ENCODE measurements at regions not wholly inside any gene's neighbourhood (a gene's known extent, or its start where the extent isn't known, plus 50 kb on each side); places are given as distances from the start of the nearest gene placed in this dataset.
"Not testable (repeated sequence)": the region's sequence is repeated elsewhere in the genome, so short reads cannot be mapped to it uniquely, and the experiment has no call there.

DNA sequence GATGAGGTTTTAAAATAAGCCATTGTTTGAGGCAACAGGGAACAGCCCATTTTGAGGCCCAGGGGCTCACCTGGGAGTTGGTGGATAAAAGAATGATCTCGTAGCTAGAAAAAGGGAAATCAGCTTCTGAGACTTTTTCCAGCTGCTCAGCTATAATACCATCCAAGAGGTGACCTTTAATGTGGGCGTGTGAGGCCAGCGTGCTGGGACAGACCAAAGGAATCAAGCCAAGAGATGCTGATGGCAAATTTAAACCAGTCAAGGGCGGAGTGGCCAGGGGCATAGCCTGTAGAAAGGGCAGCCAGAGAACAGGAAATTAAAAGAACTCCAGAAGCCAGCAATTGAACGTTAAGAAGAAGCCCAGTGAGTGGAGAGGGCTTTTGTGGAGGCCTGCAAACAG lies 132.6 kb downstream of the IER5 start:
- H3K4me1 ChIP-seq = no peaks in the 10 kb centered on the region
- peaks cover 0 to 8% of the 10 kb centered on the region in 2 donors for H3K9me3 ChIP-seq
- intact Hi-C loops (cut with DNase I) = no loop called here
- H3K36me3 ChIP-seq = no peaks in the 10 kb centered on the region
- H3K27ac ChIP-seq = no peak overlapping the region
- no peaks in the 10 kb centered on the region for H3K27me3 ChIP-seq
- no peak for DNase-seq
- no peak overlapping the region for H3K4me3 ChIP-seq
- TF ChIP-seq, protein P1, sequence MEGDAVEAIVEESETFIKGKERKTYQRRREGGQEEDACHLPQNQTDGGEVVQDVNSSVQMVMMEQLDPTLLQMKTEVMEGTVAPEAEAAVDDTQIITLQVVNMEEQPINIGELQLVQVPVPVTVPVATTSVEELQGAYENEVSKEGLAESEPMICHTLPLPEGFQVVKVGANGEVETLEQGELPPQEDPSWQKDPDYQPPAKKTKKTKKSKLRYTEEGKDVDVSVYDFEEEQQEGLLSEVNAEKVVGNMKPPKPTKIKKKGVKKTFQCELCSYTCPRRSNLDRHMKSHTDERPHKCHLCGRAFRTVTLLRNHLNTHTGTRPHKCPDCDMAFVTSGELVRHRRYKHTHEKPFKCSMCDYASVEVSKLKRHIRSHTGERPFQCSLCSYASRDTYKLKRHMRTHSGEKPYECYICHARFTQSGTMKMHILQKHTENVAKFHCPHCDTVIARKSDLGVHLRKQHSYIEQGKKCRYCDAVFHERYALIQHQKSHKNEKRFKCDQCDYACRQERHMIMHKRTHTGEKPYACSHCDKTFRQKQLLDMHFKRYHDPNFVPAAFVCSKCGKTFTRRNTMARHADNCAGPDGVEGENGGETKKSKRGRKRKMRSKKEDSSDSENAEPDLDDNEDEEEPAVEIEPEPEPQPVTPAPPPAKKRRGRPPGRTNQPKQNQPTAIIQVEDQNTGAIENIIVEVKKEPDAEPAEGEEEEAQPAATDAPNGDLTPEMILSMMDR (IDR thresholded peaks at IDR 0.05) = no peak
- no peak for ATAC-seq

DNA sequence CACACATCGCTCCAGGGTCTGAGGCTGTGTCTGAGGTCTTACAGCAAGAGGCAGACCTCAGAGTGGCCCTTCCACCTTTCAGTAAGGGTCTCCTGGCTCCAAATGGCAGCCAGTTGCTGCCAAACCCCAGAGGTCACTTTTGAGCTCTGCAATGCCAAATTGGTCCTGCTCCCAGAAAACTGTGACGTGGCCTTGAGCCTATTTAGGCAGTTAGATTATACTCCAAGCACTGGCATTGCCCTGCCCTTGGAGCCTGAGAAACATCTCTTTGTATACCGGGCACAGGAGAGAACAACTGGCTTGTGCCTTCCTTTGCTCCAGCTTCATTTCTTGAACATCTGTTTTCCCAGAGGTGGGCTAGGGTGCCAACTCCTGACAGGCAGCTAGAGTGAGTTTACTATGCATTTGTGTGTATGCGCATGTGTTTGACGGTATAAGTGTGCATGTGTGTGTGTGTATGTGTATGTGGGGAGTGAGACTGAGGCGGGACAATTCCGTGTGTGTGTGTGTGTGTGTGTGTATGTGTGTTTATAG lies 134.5 kb downstream of the IER5 start:
- no peaks in the 10 kb centered on the region for H3K27me3 ChIP-seq
- no peaks in the 10 kb centered on the region for H3K4me1 ChIP-seq
- intact Hi-C loops (cut with DNase I) = no loop called here
- DNase-seq (no peak), ATAC-seq (no peak)
- H3K4me3 ChIP-seq = no peak overlapping the region
- no peaks in the 10 kb centered on the region for H3K36me3 ChIP-seq
- no peak overlapping the region for H3K27ac ChIP-seq
- H3K9me3 ChIP-seq = peaks cover 0 to 13% of the 10 kb centered on the region in 2 donors
- TF ChIP-seq, protein P1 (IDR thresholded peaks at IDR 0.05) = no peak

DNA sequence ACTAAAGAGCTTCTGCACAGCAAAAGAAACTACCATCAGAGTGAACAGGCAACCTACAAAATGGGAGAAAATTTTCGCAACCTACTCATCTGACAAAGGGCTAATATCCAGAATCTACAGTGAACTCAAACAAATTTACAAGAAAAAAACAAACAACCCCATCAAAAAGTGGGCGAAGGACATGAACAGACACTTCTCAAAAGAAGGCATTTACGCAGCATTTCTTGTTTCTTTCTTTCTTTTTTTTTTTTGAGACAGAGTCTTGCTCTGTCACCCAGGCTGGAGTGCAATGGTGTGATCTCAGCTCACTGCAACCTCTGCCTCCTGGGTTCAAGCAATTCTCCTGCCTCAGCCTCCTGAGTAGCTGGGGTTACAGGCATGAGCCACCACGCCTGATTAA lies 138.2 kb downstream of the IER5 start:
- H3K4me1 ChIP-seq; H3K27ac ChIP-seq; ATAC-seq; H3K4me3 ChIP-seq; H3K36me3 ChIP-seq; intact Hi-C loops (cut with DNase I); H3K27me3 ChIP-seq; DNase-seq: not testable (repeated sequence)
- H3K9me3 ChIP-seq = peaks cover 0 to 15% of the 10 kb centered on the region in 2 donors

DNA sequence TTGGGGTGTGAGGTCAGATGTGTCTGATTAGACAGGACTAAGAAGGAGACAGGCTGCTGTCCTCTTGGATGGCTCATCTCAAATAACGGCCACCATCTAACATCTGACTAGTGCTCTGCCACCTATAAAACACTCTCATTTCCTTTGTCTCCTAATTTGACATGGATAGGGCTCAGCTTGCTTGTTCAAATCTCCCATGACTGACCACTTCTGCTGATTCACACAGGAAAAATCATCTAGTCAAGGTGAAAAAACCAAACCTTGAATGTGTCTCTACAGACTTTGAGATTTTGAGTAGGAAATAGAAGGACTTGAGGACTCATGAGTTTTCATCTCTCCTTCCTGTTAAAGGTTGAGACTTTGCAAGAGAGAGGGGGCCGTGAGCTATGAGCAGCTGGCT lies 150.6 kb downstream of the IER5 start:
- TF ChIP-seq, protein P1 (IDR thresholded peaks at IDR 0.05) = no peak
- DNase-seq (no peak), ATAC-seq (no peak)
- H3K9me3 ChIP-seq = no peaks in the 10 kb centered on the region
- H3K27ac ChIP-seq = no peak overlapping the region
- no peaks in the 10 kb centered on the region for H3K36me3 ChIP-seq
- intact Hi-C loops (cut with DNase I) = no loop called here
- no peaks in the 10 kb centered on the region for H3K4me1 ChIP-seq
- H3K27me3 ChIP-seq = no peaks in the 10 kb centered on the region
- no peak overlapping the region for H3K4me3 ChIP-seq

DNA sequence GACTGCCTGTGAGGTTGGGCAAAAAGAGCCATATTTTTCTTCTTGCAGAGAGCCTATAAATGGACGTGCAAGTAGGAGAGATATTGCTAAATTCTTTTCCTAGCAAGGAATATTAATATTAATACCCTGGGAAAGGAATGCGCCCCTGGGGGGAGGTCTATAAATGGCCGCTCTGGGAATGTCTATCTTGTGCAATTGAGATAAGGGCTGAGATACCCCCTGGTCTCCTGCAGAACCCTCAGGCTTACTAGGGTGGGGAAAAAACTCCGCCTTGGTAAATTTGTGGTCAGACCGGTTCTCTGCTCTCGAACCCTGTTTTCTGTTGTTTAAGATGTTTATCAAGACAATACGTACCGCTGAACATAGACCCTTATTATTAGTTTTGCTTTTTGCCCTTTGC lies 157.8 kb downstream of the IER5 start:
- intact Hi-C loops (cut with DNase I); ATAC-seq: not testable (repeated sequence)

DNA sequence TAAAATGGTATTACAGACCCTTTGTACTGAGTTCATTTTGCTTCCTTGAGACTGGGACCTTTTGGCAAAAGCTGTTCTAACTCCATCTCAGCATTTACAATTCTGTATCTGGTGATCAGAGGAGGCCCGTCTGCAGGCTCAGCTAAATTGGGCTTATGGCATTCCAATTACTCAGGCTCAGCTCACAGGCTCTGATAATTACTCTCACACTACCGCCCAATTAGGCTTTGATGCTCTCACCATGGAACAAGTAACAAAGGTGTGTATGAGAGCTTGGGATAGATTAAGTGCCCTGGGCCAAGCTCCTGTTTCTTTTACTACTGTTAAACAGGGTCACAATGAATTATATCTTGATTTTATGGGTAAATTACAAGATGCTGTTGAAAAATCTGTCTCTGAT lies 159.9 kb downstream of the IER5 start:
- intact Hi-C loops (cut with DNase I); DNase-seq; ATAC-seq; H3K27me3 ChIP-seq; H3K4me1 ChIP-seq; H3K27ac ChIP-seq; H3K4me3 ChIP-seq; H3K36me3 ChIP-seq: not testable (repeated sequence)
- H3K9me3 ChIP-seq = peaks cover 0 to 21% of the 10 kb centered on the region in 2 donors

More for the DNA sequence above, 157.8 kb downstream of the IER5 start:
- H3K27me3 ChIP-seq, H3K4me3 ChIP-seq, H3K27ac ChIP-seq, H3K4me1 ChIP-seq, H3K36me3 ChIP-seq, DNase-seq: not testable (repeated sequence)
- peaks cover 0 to 21% of the 10 kb centered on the region in 2 donors for H3K9me3 ChIP-seq

DNA sequence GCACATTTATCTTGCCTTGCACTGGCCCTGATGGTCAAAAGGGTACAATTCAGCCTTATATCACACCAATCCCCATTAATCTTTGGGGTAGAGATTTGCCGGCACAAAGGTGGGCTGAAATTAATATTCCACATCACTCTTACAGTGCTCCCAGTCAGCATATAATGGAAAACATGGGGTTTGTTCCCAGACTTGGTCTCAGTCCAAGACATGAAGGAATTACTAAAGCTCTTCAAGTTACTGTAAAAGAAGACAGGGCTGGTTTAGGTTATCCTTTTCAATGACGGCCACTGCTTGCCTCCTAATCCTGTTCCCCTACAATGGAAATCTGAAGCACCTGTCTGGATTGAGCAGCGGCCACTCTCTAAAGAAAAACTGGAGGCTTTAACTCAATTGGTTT lies 160.7 kb downstream of the IER5 start:
- TF ChIP-seq, protein P1 (IDR thresholded peaks at IDR 0.05) = no peak
- H3K4me3 ChIP-seq = no peak overlapping the region
- H3K9me3 ChIP-seq = peaks cover 0 to 25% of the 10 kb centered on the region in 2 donors
- ATAC-seq (no peak), DNase-seq (no peak)
- H3K4me1 ChIP-seq = no peaks in the 10 kb centered on the region
- H3K27me3 ChIP-seq = no peaks in the 10 kb centered on the region
- intact Hi-C loops (cut with DNase I) = no loop called here
- no peak overlapping the region for H3K27ac ChIP-seq
- H3K36me3 ChIP-seq = no peaks in the 10 kb centered on the region
